Breast epithelium (tissue), 3 donors: ENCODE measurements at regions not wholly inside any gene's neighbourhood (a gene's known extent, or its start where the extent isn't known, plus 50 kb on each side); places are given as distances from the start of the nearest gene placed in this dataset.

Source experiments
- CTCF ChIP-seq, 3 donors: fragments of 450-650 bp; IDR thresholded peaks; one replicate each; pipeline ENCODE4 v1.5.1; 2016 to 2017; ENCODE audit warnings: antibody characterized with exemption in 3 of 3, mild to moderate bottlenecking in 3 of 3, moderate library complexity in 3 of 3
- POLR2A ChIP-seq: fragments of 450-650 bp; IDR thresholded peaks from one replicate; pipeline ENCODE4 v1.6.1; 2016; ENCODE audit warnings: antibody characterized with exemption, mild to moderate bottlenecking, moderate library complexity
- POLR2AphosphoS5 ChIP-seq, 3 donors: sonication (generic); formaldehyde crosslinking; IDR thresholded peaks; one replicate each; pipeline ENCODE4 v1.6.1; 2017; ENCODE audit warnings: antibody characterized with exemption in 3 of 3

GRCh38 chr11:92531065-92531739, 306.6 kb downstream of the FAT3 start:
- TF ChIP-seq CTCF (IDR thresholded peaks at IDR 0.05) = no peak
- TF ChIP-seq POLR2AphosphoS5 (IDR thresholded peaks at IDR 0.05) = no peak
- no peak for TF ChIP-seq POLR2A
